Calu3 (cell line): ENCODE measurements at regions not wholly inside any gene's neighbourhood (a gene's known extent, or its start where the extent isn't known, plus 50 kb on each side); places are given as distances from the start of the nearest gene placed in this dataset.

Experiments
- BruUV-seq: library from RNA; stranded (reverse); fragments of 400-500 nt; replicated peaks from 2 replicates; lab custom pipeline; 2021; lab: Mats Ljungman, UMichigan
- CTCF ChIA-PET: fragments of 300-600 bp; sonication (Branson Sonifier 250); formaldehyde crosslinking; loops from one replicate; lab custom pipeline; 2022; ENCODE audit warnings: antibody characterized with exemption; lab: Charles Lee
- DNase-seq: peaks from one replicate; pipeline ENCODE4 v3.0.0; 2022
- H3K27ac Mint-ChIP-seq: one replicate; pipeline ENCODE4 v1.8.0; 2022; ENCODE audit warnings: mixed read lengths; ENCODE audit not compliant: unreplicated experiment
- H3K27me3 Mint-ChIP-seq: one replicate; pipeline ENCODE4 v1.8.0; 2022; ENCODE audit warnings: mixed read lengths; ENCODE audit not compliant: unreplicated experiment
- H3K36me3 Mint-ChIP-seq: one replicate; pipeline ENCODE4 v1.8.0; 2022; ENCODE audit warnings: mild to moderate bottlenecking, moderate library complexity, mixed read lengths; ENCODE audit not compliant: insufficient read depth, unreplicated experiment
- H3K4me1 Mint-ChIP-seq: one replicate; pipeline ENCODE4 v1.8.0; 2022; ENCODE audit warnings: mild to moderate bottlenecking, low read depth, mixed read lengths; ENCODE audit not compliant: unreplicated experiment
- H3K4me3 Mint-ChIP-seq: one replicate; pipeline ENCODE4 v1.8.0; 2022; ENCODE audit warnings: mild to moderate bottlenecking, low read depth, moderate library complexity, mixed read lengths; ENCODE audit not compliant: unreplicated experiment
- H3K9me3 Mint-ChIP-seq: one replicate; pipeline ENCODE4 v1.8.0; 2022; ENCODE audit warnings: low read depth, mixed read lengths; ENCODE audit not compliant: unreplicated experiment
- CTCF ChIP-seq: fragments of 200-600 bp; IDR thresholded peaks from one replicate; pipeline ENCODE4 v1.8.0; 2022; ENCODE audit warnings: antibody characterized with exemption; ENCODE audit not compliant: unreplicated experiment
- intact Hi-C: fragments of 100-400 bp; cut with micrococcal nuclease; formaldehyde crosslinking; loops from one replicate; pipeline ENCODE4 v1.10.0; 2022; ENCODE audit not compliant: unreplicated experiment

- intact Hi-C loops = loop anchor here (2.0 to 10.0 kb wide), 4 partner anchors 71 to 549 kb away; no protein-coding TSS in a partner anchor
- BruUV-seq = no TSS peak
- Mint-ChIP-seq H3K27me3 (no peaks in the 10 kb centered on the region), H3K27ac (no peak overlapping the region), H3K9me3 (no peaks in the 10 kb centered on the region), H3K4me3 (no peak overlapping the region), H3K36me3 (no peaks in the 10 kb centered on the region), H3K4me1 (peaks cover 9% of the 10 kb centered on the region)
- CTCF ChIA-PET = interaction anchor here (1.4 to 3.7 kb wide), 4 partner anchors 18 to 539 kb away, joined by 3 to 19 read pairs (median 4); no protein-coding TSS in a partner anchor
- no peak for TF ChIP-seq CTCF
- no peak for DNase-seq
Observed at GRCh38 chr10:77713521-77714280, 76.1 kb upstream of the KCNMA1 start.

DNA sequence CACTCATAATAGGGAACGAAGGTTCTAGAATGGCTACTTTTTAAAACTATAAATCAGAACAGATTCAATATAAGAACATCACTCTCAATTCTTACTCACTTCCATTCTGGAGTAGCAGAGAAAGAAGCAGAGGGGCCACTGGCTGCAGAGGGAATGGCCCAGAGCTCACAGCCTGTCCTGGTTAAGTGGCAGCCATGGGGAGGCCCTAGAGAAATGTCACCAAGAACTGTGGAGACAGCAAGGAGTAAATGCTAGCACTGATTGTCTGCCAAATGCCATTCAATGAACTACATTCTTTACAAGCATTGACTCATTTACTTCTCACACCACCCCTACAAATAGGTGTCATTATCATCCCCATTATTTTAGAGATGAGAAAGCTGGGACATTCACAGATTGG, 74.6 kb upstream of the KCNMA1 start:
- no peaks in the 10 kb centered on the region for H3K9me3 Mint-ChIP-seq
- H3K27ac Mint-ChIP-seq = no peak overlapping the region
- no peak for DNase-seq
- no TSS peak for BruUV-seq
- H3K4me3 Mint-ChIP-seq = no peak overlapping the region
- CTCF ChIA-PET = interaction anchor here (0.6 to 3.0 kb wide), 16 partner anchors 9 to 551 kb away, joined by 3 to 38 read pairs (median 5); no protein-coding TSS in a partner anchor
- no peaks in the 10 kb centered on the region for H3K4me1 Mint-ChIP-seq
- intact Hi-C loops = loop anchor here (2.0 to 10.0 kb wide), 4 partner anchors 70 to 547 kb away; no protein-coding TSS in a partner anchor
- TF ChIP-seq CTCF = no peak
- no peaks in the 10 kb centered on the region for H3K27me3 Mint-ChIP-seq
- H3K36me3 Mint-ChIP-seq = no peaks in the 10 kb centered on the region

DNA sequence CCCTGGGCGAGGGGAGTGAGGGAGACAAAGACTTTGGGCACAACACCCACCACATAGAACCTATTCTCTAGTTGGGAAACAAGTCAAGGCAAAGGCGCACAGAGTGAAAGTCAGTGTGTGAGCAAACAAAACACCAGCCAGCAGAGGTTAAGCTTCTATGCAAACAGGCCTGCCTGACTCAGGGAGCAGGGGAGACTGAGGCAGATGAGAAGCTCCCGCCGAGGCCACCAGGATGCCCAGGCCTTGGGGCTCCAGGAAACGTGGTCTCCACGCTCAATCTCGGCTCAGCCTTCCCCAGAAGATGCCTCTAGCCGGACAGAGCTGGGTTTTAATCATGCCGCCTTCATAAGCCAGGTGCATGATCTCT, 74.1 kb upstream of the KCNMA1 start:
- TF ChIP-seq CTCF = no peak
- Mint-ChIP-seq H3K4me3 (peak overlapping the region; percentile 42), H3K9me3 (no peaks in the 10 kb centered on the region), H3K4me1 (no peaks in the 10 kb centered on the region), H3K36me3 (no peaks in the 10 kb centered on the region), H3K27ac (no peak overlapping the region), H3K27me3 (no peaks in the 10 kb centered on the region)
- intact Hi-C loops = loop anchor here (2.0 to 10.0 kb wide), 4 partner anchors 69 to 547 kb away; no protein-coding TSS in a partner anchor
- BruUV-seq = no TSS peak
- DNase-seq = no peak
- CTCF ChIA-PET = interaction anchor here (0.6 to 3.0 kb wide), 30 partner anchors 8 to 551 kb away, joined by 3 to 38 read pairs (median 4); no protein-coding TSS in a partner anchor

- Mint-ChIP-seq H3K27ac (no peak overlapping the region), H3K27me3 (no peaks in the 10 kb centered on the region), H3K4me1 (no peaks in the 10 kb centered on the region), H3K36me3 (no peaks in the 10 kb centered on the region), H3K9me3 (no peaks in the 10 kb centered on the region), H3K4me3 (peak overlapping the region; percentile 42)
- DNase-seq = peak; percentile 93
- CTCF ChIA-PET = interaction anchor here (0.6 to 3.0 kb wide), 31 partner anchors 9 to 550 kb away, joined by 3 to 38 read pairs (median 4); no protein-coding TSS in a partner anchor
- intact Hi-C loops = loop anchor here (5.0 to 10.0 kb wide), 3 partner anchors 69 to 316 kb away; no protein-coding TSS in a partner anchor
- no TSS peak for BruUV-seq
- TF ChIP-seq CTCF = peak; percentile 98
Observed at GRCh38 chr10:77710759-77711682, 73.4 kb upstream of the KCNMA1 start.
